ENCODE measurements at regions not wholly inside any gene's neighbourhood (a gene's known extent, or its start where the extent isn't known, plus 50 kb on each side); places are given as distances from the start of the nearest gene placed in this dataset.

DNA sequence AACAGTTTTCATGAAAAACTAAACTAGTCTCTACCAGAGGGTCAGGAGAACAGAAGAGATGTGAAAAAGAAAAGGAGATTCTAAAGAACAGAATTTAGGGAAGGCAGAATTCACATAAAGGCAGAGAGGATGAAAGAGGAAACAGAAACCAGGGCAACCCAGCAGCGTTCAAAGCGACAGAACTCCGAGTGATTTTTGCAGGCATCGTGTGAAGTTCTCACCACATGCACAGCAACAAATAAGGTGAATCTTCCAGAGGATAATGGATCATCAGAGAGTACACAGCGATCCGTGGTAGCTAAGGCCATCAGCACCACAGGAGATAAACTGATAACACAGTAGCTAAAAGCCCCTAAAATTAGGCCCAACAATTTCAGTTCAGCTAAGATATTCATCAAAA lies 250.8 kb upstream of the THBS1 start:
- no peak for DNase-seq

DNA sequence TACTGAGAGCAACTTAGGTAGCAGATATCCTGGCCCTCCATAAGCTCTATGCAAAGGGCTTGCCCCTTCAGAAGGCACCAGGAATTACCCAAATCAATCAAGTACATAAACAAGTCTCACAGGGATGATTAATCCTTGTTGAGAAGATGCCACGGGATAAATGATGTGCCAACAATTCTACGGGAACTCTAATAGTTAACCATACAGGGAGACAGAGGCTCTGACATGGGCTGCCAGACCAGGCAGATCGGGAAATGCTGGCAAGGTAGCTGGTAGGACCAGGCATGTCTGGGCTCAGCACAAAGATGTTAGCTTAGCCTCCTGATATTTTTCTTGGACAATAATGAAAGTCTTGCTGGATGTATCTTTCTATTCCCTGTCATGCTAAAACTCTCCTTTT lies 249.3 kb upstream of the THBS1 start:
- no peak for DNase-seq

DNA sequence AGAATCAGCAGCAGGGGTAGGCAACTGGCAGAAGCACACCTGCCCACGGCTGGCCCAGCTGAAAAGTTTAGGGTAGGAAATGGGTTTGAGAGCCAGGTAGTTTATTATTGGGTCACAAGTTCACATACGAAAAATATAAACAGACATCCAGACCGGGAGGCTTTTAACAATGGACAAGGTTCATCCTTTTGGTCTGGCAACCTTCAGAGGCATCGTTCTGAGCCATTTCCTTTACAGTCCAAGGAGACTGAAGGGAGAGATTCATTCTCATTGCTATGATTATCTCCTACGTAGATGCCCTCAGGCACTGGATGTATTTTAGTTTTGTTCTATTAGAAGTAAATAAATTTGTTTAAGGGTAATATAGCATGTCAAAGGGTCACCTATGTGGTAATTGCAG lies 248.0 kb upstream of the THBS1 start:
- no peak for DNase-seq

DNA sequence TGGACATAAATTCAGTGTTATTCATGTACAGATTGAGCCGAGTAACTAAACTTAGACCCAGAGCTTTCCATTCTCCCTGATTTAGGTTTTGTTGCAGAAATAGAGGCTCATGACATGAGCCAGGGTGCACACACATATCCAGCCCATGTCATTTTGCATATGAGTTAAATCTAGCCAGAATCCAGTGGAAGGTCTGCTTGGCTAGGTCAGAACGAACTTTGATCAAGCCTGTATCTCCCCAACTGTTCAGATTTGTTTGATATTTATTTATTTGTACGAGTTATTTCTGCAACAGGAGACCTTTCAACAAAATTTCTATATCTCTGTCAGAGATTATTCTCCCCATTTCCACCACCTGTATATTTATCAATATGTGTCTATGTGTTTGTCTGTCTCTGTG lies 247.5 kb upstream of the THBS1 start:
- DNase-seq = no peak

DNA sequence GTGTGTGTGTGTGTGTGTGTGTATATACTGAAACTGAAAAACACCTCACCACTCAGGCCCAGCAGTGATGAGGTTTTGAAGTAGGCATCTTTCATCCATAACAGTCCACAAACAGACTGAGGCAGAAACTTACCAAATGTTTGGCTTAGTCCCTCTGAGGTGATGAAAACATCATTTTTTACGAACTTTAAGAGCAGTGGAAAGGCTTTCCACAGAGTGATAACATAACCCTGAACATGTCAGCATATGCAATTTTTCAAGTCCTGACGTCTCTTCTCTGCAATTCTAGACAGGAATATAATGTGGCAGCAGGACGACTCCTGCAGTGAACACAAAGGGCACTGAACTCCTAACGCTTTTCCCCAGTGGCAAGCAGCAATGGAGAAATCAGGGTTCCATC lies 247.0 kb upstream of the THBS1 start:
- no peak for DNase-seq

DNA sequence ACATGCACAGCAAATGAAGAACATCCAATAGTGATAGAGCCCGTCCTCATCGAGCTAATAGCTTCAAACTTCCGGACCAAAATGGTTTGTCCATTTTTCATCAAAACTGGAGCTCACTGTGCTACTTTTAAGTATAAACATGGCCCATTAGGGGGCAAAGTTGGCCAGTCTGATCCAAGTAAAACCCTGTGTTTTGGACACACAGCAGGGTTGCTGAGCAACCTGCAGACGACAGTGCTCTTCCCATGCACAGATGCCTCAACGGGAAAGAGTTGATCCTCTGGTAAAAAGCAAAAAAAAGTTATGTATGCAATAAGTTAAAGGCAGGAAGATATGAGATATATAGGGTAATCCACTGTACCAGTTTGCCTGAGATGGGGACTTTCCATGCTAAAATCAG lies 244.0 kb upstream of the THBS1 start:
- DNase-seq = no peak

DNA sequence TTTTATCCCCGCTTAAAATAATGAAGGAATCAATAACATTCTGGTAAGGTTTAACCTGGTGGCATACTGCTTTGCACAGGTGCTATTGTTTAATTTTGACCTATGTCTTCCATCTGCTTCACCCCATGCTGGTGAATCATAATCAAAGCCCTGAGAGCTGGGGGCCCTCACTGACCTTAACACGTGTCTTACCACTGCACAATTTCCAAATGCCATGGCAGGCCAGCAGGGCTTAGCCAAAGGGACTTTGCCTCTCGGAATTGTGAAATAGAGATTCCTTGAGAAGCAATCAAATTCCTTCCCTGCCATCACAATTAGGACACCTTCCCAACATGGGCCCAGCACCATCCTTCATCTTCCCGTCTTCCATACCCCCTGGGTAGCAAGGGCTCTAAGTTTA lies 242.6 kb upstream of the THBS1 start:
- DNase-seq = no peak

DNA sequence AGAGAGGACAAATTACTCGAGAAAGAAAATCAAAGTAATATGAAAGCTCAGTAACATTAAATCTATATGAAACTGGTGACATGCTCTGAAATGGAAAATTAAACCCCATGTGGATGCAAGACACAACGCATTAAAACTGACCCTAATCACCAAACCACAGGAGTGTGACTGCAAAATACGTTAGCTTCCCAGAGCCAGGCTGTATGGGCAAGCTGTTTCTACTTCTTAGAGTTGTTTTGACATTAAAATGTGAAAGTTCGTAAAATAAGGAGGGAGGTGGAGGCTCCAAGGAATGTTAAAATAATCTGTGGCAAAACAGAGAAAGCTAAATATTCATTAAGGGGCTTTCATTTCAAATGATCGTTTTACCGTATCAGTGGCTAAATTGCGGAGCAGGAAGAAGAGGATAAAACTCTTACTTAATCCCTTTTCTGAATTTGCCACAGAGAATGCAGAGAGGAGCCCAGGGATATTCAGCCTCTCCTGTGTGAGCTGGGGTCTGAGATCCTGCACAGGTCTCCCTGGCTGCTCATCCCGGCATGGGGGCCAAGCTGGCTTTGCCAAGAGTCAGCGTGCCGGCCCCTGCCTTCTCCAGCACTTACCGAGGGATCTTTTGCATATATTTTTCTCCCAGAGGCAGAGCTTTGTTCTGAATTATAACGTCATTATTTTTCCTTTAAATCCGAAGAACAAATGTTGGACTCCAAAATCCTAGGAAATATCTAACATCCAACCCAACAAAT lies 239.8 kb upstream of the THBS1 start:
- DNase-seq = no peak

DNA sequence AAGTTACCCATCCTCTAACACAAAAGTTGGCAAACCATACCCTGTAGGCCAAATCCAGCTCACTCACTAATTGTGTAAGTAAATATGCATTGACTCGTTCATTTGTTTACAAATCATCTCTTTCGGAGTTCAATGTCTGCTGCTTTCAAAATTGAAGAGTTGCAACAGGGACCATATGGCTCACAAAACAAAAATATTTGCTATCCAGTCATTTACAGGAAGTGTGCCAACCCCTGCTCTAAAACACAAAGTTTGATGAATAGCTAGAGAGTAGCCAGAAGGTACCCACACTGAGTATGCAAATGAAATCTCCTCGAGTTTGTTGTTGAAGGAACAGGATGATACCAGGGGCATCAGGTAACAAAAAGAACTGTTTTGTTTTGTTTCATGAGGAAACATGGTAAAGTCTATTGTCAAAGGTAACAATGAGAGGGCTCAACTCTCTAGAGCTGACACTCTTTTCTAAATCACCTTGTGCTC lies 236.2 kb upstream of the THBS1 start:
- DNase-seq = peak; percentile 83

DNA sequence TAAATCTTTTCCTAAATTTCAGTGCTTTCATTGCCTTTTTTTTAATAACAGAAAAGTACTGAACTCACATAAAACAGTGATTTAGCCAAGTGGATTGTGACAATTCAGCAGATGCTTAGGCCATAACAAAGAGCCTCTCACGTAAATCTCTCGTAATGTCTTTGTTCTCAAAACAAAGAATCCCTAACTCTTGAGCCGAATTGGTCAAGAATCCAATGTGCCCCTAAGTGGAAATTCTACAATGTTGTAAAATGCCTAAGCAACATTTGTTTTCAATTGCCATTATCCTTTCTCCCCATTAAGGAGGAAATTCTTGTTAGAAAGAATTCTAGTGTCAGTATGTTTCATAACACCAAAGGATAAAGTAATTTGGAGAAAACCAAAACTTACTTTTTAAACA lies 235.7 kb upstream of the THBS1 start:
- no peak for DNase-seq

DNA sequence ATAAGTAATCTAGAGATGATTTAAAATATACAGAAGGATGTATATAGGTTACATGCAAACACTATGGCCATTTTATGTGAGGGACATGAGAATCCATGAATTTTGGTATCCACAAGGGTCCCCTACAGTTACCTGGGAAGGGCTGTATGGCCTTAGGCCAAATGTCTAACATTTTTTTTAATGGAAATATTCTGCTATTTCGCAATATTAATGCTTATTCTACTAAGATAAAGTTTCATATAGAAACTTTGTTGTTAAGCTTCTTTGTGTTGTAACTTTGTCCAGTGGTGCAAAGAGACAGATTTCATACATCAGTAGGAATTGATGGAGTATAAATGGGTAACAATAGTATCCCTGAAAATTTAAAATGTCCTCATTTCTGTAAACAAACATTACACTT lies 233.4 kb upstream of the THBS1 start:
- no peak for DNase-seq

DNA sequence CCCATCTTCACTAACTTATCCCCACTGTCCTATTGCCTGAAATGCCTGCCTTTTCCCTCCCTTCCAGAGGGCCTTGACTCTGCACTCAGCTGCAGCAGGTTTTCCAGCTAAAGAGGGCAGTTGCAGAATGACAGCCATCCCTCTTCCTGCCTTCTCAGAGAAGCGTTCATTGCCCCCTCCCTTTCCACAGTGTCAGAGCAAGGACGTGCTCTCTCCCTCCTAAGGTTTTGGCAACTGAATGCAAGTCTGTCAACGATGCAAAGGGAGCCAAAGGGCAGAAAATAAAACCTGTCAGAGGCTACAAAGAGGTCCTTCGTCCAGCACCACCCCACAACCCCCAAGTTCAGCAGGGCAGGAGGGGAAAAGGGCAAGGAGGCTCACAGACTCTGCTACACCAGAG lies 230.1 kb upstream of the THBS1 start:
- DNase-seq = no peak

DNA sequence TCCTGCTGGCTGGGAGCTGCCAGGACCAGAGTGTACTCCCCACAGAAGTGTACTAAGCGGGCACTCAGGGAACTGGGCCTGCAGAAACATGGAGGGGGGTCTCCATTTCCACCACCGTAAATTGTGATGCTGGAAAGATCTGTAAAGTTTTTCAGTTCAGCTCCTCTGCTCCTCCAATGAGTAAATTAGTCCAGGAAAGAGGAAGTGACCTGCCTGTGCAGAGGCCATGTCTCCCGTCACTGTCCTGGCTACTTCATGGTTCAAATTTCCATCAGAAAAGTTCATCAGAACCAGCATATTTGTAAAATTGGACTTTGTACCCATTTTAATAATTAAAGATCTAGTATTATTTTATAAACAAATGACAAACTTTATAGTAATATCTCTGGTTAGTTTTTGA lies 226.7 kb upstream of the THBS1 start:
- DNase-seq = no peak

DNA sequence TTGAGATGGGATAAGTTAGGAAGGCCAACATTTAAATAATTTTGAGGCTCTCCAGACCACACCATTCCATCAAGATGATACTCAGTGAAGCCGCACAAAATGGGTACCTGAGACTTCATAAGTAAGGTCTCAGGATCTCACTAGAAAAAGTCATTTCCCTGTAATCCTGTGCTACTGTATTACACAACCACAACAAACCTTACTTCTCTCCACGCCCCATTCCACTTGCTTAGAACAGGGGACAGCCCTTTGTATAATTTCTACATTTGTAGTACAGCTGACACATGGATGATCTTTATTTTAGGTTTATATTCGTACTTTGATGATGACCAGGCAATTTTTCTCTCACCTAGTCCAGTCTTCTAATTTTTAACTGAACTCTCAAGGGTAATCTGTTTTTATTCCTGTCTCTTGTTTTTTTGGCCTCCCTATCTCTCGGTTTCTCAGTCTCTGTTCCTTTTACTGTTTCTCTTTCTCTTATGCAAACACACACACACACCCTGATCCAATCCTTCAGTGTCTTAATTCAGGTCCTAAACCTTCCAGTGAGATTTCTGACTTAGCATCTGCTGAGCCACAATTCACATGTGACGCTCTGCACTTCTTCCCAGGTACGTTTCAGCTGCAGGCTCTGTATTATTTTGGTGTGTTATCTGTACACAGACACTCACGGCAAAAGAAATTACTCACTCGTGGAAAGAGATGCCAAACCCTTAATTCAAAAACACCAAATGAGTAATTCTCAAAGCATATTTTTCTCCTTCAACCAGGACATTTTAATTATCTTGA lies 223.2 kb upstream of the THBS1 start:
- DNase-seq = no peak

DNA sequence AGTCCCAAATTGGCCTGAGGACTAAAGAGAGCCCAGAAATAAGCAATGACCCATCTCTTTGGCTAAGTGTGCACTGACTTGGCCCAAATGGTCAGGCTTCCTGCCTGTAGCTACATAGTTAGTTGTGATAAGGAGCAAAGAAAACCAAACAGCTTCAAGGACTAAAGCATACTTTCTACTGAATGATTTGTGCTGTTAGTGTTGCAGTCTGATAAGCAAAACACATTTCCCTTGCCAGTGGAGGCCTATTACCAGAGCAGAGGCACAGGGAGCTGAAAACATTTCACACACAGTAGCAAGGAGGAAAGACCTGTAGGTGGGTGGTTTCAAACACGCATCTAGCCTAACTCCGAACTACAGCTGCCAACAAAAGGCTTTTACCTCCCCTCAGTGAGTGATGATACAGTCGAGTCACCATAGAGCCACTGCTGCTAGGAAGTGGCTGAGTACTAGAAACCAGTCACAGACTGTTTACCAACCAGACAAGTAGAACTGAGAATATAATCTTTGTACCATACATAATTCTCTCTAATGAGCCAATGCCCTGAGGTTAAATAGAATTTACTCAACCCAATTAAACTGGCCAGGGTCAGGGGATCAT lies 222.3 kb upstream of the THBS1 start:
- DNase-seq = no peak

DNA sequence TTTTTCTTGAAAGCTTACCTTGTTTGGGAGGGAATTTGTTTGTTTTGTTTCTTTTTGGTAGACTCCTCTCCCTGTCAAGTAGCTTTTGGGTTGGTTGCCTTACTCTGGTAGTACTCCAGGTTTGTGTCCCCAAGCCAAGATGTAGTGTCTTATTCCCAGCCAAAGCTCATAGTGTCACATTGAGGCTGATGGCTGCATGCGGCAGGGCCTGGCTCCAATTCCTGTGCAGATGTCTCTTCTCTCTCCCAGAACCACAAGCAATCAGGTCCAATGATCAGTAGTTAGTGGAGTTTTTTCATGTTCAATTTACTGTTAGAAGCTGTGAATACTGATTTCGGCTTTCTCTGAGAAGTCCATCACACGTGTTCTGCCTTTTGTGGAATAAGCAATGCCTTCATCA lies 221.1 kb upstream of the THBS1 start:
- DNase-seq = no peak

DNA sequence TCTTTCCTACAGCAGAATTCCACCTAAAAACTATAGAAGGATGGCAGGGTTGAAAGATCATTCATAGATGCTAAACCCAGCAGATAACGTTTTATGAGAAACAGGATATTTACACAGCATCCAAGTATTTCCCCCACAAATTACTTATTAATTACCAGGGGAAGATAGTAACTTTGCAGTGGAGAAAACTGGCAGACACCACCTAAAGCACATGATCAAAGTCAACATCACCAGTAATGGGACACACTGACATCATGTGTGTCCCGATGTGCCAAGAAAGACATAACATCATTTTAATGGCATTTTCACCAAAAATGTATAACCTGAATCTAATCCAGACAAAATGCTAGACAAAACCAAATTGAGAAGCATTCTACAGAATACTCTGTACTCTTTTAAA lies 220.4 kb upstream of the THBS1 start:
- DNase-seq = no peak

DNA sequence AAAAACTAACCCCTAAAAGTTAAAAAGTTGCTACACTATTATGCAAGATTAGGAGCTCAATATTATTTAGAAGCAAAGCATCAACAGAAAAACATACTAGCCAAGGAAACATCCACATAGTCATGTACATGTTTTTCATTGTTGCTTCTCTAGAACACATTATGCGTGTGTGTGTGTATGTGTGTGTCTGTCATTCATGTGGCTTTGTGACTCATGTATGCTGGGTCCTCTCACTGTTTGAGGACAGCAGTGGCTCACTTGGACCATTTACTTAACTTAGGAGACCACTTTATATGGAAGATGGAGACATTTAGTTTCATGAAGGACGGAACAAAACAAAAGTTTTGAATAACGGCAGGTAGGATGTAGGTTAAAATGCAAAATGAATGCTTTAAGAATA lies 219.4 kb upstream of the THBS1 start:
- DNase-seq = no peak

DNA sequence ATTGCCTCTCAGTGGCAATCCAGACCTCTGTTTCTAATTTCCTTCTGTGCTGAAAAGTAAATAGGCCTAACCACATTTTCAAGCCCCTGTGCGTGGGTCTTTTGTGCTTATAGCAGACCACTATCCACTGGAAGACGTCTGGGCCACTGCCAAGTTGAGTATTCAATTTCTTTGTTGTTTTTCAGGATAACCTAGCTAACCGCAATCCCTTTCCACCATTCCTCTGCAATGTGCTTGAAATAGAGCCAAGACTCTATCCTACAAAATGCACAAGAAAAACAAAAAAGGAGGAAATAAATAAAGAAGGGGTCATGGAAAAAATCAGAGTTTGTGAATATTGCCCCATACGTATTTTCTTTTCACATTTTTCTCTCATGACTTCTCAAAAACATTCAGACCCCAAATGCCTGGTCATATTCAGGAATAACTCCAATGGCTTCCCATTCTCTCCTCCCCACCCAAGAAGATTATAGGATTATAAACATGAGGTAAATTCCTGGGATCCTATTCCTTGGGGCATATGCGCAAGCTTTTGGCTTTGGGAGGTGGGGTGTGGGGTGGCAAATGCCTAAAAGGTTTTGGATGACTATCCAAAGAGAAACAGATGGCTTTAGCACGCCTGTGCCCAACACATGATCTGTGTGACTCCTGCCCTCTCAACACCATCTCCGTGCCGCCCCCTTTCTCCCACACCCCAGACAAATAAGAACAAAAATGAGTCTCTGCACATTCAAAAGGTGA lies 217.9 kb upstream of the THBS1 start:
- peak; percentile 95 for DNase-seq

DNA sequence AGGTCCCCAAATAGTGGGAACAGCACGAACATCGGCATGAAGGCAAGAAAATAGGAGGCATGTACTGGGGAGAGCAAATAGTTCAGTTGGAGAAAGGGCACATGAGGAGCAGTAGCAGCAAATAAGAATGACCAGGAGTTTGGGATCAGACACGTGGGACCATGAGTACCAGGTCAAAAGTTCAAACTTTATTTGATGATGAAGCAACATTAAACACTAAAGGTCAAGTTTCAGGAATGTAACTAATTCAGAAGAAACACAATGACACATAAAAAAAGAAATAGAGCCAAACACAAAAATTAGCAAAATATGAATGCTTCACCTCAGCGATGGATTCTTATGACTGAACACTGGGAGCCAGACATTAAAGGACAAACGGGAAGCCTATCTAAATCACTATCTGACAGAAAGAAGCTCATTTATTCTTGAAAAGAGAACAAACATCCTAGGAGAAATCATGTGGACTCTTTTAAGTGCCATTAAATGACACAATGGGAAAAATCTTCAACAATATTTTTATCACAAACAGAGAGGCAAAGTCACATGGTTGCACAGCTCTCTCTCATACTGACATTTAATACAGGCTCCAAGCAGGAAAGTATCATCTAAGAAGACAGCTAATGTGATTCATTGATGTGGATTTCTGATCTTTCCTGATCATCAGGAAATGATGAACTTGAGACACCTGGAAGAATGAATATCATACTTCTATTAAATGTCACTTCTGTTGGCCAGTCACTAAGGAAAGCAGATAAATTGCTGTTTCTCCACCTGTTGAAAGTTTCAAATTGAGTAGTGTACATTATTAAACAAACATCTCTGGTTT lies 216.9 kb upstream of the THBS1 start:
- DNase-seq = peak; percentile 81

DNA sequence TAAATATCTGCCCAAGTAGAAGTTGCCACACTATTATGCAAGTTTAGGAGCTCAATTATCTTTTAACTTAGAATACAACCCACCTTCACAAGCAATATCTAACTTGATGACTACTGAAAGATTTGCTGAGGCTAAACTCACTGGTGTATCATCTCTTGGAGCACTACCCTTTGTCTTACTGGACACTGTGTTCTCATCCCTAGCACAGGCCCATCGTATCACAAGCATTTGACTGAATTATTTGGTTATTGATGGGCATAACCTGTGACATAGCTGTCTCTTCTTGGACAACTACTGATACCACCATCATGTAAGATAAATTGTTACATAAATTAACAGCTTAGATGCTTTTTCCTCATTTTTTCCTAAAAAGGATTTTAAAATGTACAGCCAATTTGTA lies 216.2 kb upstream of the THBS1 start:
- no peak for DNase-seq

DNA sequence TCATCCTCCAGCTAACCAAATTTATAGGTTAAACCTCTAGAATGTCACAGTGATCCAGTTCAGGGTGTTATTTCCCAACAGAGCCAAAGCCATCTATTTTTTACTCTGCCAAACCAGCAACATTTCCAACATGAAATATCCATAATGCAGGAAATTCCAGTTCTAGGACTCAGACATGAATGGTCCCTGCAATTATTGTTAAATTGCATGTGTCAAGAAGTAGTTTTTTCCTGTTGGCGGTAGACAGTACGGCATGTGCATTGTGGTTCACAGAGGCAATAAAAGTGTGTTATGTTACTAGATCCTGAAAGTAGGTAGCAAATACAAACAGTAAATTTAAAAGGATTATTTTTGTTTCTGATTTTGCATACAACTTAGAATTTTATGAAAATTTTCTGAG lies 215.7 kb upstream of the THBS1 start:
- no peak for DNase-seq

DNA sequence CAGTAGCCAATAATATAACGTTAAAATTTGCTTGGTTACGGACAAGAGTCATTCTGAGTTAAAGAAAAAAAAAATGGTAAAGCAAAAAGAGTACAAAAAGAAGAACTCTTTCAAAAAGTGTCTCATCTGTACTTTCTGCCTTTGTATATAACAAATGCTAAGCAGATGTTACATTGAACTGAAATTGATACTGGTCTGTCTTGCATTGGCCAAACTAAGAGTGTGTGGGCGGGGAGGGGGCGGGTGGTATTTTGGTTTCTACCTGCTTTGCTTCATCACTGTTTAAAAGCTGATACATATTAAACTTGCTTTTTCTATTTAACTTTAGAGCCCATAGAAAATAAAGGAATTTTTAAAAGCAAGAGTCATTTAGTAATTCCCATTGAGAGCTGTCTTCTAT lies 215.0 kb upstream of the THBS1 start:
- peak; percentile 21 for DNase-seq

Data from NCI-H2171 treated with DMSO at 0.1 percent for 48 hours (cell line).